ENCODE measurements at regions not wholly inside any gene's neighbourhood (a gene's known extent, or its start where the extent isn't known, plus 50 kb on each side); places are given as distances from the start of the nearest gene placed in this dataset.

- DNase-seq (ENCODE audit: low read depth) = no peak
These were observed 347.9 kb downstream of the LTN1 start for GRCh38 chr21:28644762-28645161.

GRCh38 chr21:28642891-28643290 lies 349.8 kb downstream of the LTN1 start:
- no peak for DNase-seq (ENCODE audit: low read depth)

GRCh38 chr21:28641731-28642130 lies 350.9 kb downstream of the LTN1 start:
- DNase-seq (ENCODE audit: low read depth) = no peak

DNA sequence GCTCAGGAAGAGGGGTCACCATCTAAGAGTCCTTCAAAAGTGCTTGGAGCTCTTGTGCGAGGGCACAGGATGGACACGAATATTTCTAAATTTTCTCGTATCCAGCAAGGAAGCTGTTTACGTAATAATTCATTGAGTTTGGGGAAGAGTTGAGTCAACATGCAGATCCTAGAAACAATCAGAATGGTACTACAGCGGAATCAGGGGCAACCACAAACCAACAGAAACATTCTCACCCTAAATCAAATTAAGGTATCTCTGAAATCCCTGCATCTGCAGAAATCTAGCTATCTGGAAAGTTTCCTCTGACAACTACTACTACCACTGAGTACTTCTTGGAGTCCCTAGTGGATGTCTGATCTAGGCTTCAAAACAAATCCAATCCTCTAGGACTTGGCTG lies 352.4 kb downstream of the LTN1 start:
- DNase-seq (ENCODE audit: low read depth) = no peak

DNA sequence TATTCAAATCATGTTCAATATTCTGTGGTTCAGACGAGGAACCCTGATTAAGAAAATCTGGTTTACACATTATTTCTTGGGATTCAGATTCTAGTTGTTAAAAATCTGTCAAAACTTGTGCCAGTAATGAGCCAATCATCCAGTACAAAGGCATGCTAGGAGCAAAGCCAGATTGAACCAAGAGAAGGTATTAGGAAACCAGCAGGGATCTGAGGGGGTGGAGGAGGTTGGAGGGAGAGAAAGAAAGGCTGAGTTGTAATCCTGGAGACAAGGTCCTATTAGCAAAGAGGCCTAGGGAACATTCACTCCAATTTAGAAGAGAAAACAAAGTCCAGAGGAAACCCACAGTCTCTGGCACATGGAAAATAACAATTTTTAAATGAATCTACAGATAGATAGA lies 352.9 kb downstream of the LTN1 start:
- DNase-seq (ENCODE audit: low read depth) = no peak

GRCh38 chr21:28636752-28637691 lies 355.7 kb downstream of the LTN1 start:
- DNase-seq (ENCODE audit: low read depth) = no peak

- DNase-seq (ENCODE audit: low read depth) = no peak
These were observed 357.1 kb downstream of the LTN1 start for GRCh38 chr21:28635541-28635940.

GRCh38 chr21:28633839-28634555 lies 358.7 kb downstream of the LTN1 start:
- DNase-seq (ENCODE audit: low read depth) = no peak

DNA sequence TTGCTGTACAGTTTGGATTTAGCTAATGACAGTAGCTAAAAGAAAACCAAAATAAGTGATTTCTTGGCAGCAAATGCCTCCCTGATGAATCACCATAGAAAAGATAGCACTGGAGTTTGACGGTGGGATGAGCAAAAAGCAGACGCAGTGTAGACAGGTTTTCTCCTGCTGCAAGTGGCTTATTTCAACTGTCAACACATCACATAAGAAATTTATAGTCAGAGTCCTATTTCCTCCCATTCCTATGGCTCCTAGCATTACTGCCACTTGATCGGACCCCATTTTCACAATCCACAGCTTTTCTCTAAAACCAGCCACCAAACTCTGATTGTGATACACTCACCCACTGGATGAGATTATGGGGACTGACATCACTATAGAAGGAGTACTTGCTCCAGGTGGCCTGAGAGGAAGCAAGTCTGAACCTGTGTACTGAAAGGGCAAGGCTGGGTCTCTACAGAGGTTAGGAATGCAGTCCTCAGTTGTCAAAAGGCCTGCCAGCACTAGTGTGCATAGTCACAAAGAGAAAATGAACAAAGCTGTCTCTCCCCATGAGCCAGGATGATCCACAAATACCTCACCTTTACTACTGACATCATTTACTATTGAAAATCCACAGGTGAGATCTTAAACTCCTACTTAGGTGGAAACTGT lies 359.8 kb downstream of the LTN1 start:
- no peak for DNase-seq (ENCODE audit: low read depth)

- DNase-seq (ENCODE audit: low read depth) = no peak
These were observed 365.0 kb downstream of the LTN1 start for GRCh38 chr21:28627691-28628090.

GRCh38 chr21:28627261-28627660 lies 365.4 kb downstream of the LTN1 start:
- no peak for DNase-seq (ENCODE audit: low read depth)

DNA sequence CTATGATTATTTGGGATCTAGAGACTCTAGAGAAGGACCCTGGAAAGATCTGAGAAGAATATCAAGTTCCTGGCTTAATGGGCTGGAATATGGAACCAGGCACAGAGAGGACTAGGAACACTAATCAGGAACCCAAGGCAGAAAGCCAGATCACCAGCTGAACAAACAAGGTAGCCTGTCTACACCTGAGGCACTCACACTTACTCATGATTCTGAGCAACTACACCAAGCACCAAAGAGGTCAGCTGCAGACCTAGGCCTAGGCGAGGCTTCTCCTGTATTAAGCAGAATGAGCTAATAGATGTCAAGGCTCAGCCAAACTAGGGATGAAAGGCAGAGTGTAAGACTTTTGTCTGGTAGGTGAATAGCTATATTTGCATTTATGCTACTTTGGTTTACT lies 368.1 kb downstream of the LTN1 start:
- no peak for DNase-seq (ENCODE audit: low read depth)

- no peak for DNase-seq (ENCODE audit: low read depth)
These were observed 375.4 kb downstream of the LTN1 start for GRCh38 chr21:28617300-28617699.

GRCh38 chr21:28615276-28615675 lies 377.4 kb downstream of the LTN1 start:
- no peak for DNase-seq (ENCODE audit: low read depth)

GRCh38 chr21:28614791-28615190 lies 377.9 kb downstream of the LTN1 start:
- DNase-seq (ENCODE audit: low read depth) = no peak

DNA sequence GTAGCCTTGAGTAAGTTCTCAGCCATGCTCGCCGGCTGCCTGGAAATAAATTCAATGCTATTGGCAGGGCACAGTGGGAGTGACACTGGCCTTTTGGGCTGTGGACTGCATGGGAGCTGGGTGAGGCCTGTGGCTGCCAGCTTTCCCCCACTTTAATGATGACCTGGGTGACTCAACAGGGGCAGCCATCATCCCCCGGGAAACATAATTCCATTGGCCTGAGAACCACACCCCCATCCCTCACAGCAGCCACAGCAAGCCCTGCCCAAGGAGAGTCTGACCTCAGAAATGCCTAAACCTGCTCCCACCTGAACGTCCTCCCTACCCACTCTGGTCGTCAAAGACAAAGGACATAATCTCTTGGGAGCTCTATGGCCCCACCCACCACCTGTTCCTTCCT lies 384.0 kb downstream of the LTN1 start:
- DNase-seq (ENCODE audit: low read depth) = no peak

- DNase-seq (ENCODE audit: low read depth) = no peak
These were observed 385.1 kb downstream of the LTN1 start for GRCh38 chr21:28607545-28607944.

- no peak for DNase-seq (ENCODE audit: low read depth)
These were observed 387.6 kb downstream of the LTN1 start for GRCh38 chr21:28604946-28605537.

DNA sequence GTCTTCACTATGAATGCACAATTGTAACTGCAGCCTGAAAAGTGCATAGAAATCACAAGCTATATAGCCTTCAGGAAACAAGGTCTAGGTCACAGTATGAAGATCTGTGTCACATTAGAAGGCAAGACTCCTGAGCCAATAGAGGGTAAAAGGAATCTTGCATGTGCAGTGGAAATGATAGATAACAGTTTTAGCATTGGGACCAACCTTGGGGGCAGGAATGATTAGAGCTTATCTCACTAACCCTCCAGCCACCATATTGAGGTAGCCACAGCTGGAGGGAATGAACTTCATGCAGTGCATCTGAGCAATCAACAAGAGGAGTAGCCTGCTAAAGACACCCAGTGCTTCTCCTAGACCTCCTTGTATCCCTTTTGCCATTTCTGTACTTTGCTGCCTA lies 390.1 kb downstream of the LTN1 start:
- DNase-seq (ENCODE audit: low read depth) = no peak

- no peak for DNase-seq (ENCODE audit: low read depth)
These were observed 394.5 kb downstream of the LTN1 start for GRCh38 chr21:28598214-28598613.

DNA sequence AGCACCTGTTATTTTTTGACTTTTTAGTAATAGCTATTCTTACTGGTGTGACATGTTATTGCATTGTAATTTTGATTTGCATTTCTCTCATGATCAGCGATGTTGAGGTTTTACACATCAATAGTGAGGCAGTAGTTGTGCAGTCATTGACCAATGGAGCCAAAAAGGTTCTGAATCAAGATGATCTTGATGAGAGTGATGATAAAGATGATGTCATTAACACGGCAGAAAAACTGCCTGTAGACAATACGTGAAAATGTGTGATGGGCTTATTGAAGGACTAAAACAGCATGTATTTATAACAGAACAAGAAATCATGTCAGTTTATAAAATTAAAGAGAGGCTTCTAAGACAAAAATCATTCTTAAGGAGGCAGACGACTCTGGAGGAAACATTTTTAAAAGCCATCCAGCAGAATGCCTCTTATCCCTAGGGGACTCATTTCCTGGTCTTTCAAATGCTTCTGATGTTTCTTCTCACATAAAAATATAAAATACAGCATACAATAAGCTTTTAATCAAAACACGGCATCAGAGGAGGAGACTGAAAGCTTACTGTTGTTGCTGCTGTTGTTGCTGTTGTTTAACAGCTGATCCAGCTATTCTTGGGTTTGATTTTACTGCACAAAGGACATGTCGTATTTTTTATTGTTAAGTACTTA lies 400.3 kb downstream of the LTN1 start:
- DNase-seq (ENCODE audit: low read depth) = no peak

DNA sequence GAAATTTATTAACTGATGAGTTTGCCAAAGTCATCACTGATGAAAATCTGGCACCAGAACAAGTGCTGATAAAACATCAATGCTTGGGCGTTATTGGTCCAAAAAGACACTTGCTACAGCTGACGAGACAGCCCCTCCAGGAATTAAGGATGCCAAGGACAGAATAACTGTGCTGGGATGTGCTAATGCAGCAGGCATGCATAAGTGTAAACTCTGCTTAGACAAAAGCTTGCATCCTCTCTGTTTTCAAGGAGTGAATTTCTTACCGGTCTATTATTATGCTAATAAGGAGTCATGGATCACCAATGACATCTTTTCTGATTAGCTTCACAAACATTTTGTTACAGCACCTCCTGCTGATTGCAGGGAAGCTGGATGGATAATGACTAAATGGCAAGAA lies 402.0 kb downstream of the LTN1 start:
- no peak for DNase-seq (ENCODE audit: low read depth)
